ENCODE measurements at regions not wholly inside any gene's neighbourhood (a gene's known extent, or its start where the extent isn't known, plus 50 kb on each side); places are given as distances from the start of the nearest gene placed in this dataset.

DNA sequence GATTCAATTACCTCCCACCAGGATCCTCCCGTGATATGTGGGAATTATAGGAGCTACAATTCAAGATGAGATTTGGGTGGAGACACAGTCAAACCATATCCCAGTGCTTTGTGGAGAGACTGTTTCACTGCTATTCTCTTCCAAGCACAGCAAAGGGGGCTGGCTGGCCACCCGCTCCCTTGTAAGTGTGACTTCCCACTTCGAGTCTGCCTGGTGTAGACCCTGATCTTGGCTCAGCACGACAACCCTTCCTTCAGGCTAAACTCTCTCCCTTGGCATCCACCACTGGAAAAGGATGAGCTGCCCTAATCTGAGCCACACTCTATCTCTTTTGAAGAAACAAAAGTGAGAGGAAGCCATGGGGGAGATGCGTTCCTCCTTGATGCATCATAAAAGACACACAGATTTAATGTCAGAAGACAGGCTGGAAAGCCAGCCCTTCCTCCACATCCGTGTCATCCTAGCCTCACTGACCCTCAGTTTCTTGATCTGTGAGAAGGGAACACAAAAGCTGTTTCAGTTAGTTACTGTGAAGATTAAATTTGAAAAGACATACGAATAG is 64.7 kb upstream of the CDON start:
- no peak for TF ChIP-seq CTCF (IDR thresholded peaks at IDR 0.05)
- TF ChIP-seq ZFX (IDR thresholded peaks at IDR 0.05; ENCODE audit: borderline replicate concordance), result no peak
